HG02588 (cell line): ENCODE measurements at regions not wholly inside any gene's neighbourhood (a gene's known extent, or its start where the extent isn't known, plus 50 kb on each side); places are given as distances from the start of the nearest gene placed in this dataset.
A peak's percentile ranks its signal among the peaks of the same experiment; 100 is the strongest.
"Not testable (repeated sequence)": the region's sequence is repeated elsewhere in the genome, so short reads cannot be mapped to it uniquely, and the experiment has no call there.

Source experiments
- ATAC-seq: cut with Tn5 transposase; IDR thresholded peaks from one replicate; pipeline ENCODE4 v1.9.1; 2021; ENCODE audit warnings: mild to moderate bottlenecking, moderate library complexity; ENCODE audit not compliant: unreplicated experiment

DNA sequence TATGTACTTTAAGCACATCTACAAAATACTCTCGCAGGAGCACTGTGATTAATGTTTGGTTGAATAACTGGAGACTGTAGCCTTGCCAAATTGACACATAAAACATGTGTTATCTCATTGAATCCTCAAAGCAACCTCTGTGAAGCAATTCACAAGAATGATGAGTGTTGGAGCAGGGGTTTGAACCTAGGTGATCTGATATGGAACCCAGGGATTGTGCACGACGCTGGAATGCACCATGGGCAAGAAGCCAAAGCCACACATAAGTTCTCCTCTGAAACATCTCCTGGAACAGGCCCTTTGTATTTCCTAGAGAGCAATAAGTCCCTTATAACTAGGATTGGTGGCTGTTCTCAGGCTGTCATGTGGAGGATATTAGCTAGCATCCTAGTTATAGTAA, 124.6 kb upstream of the IVNS1ABP start:
- ATAC-seq, result no peak

- ATAC-seq, result no peak
Observed at GRCh38 chr1:185440877-185441276, 123.8 kb upstream of the IVNS1ABP start.

GRCh38 chr1:185439727-185440415, 122.8 kb upstream of the IVNS1ABP start:
- peak; percentile 74 for ATAC-seq

DNA sequence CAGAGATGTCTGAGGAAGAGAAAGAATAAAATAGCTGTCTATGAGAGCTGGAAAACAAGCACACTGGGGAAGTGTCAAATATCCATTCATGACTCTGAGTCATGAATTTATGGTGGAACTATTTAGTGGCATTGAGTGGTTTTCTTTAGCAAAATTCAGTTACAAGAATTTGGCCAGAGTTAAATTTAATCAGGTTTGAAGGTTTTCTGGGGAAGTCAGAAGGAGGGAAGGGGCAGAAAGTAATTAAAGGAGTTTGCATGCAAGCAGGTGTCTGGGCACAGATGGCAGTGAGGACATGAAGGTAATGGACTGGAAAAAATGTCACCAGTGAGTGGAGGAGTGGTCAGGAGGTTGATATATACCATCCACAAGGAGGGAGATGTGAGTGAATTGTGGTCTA, 121.9 kb upstream of the IVNS1ABP start:
- ATAC-seq, result no peak

DNA sequence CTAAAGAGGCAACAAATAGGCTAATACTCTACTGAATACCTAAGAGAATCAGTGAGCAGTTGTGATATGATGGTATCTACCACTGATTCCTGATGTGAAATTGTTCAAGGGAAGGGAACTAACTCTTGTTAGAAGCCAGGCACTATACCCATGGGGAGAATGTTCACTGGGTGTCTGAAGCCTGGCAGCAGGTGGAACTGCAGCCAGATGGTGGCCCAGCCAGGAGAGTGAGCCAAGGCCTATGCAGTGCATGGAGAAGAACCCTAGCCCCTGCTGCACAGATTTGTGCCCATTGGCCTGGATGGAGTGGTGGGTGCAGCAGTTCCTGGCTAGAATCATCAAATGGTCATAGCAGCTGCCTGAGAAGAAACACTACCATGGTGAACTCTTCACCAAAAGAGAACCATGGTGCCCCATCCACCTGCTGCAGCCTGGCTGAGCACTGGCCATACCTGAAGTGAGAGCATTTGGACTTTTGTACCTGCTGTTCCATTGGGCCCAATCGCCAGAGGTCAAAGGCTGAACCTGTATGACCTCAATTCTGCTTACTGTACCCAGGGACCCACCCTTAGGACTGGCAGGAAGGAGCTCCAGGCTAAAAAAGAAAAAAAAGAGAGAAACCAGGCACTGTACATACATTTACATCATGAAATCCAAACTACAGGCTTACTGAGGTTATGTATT, 118.8 kb upstream of the IVNS1ABP start:
- no peak for ATAC-seq

DNA sequence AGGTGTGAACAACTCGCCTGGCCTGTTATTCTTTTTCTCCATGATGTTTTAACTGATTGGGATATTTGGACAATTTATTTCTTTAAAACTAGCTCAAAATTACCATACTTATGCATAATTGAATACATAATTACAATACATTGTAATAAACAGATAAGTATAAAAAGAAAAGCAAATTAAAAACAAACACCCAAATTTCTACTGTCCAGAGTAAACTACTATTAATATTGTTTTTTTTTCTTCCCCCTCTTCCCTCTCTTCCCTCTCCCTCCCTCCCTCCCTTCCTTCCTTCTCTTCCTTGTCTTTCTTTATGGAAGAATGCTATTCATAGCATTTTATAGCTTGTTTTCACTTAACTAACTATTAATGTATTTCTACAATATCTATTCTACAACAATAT, 117.7 kb upstream of the IVNS1ABP start:
- ATAC-seq, result no peak

DNA sequence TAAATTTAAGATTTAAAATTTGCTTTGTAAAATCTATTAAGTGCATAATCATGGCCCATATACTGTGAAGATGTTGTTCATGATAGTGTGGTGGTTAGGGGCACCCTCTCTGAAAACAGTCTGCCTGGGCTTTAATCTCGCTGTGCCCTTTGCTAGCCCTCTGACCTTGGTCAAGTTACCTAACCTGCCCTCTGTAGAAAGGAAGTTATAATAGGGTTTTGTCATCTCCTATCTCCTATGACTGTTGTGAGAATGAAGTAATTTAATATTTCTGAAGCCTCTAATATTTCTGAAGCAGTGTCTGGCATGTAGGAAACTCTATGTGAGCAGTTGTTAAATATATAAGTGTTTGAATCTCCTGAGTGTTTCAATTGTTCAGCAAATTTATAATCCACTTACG, 116.6 kb upstream of the IVNS1ABP start:
- ATAC-seq, result no peak

- ATAC-seq, result no peak
Observed at GRCh38 chr1:185432948-185433347, 115.9 kb upstream of the IVNS1ABP start.

- ATAC-seq, result no peak
Observed at GRCh38 chr1:185431612-185432011, 114.6 kb upstream of the IVNS1ABP start.

- not testable (repeated sequence) for ATAC-seq
Observed at GRCh38 chr1:185429668-185430067, 112.6 kb upstream of the IVNS1ABP start.

- no peak for ATAC-seq
Observed at GRCh38 chr1:185427776-185428175, 110.7 kb upstream of the IVNS1ABP start.

- ATAC-seq, result no peak
Observed at GRCh38 chr1:185427264-185427663, 110.2 kb upstream of the IVNS1ABP start.

DNA sequence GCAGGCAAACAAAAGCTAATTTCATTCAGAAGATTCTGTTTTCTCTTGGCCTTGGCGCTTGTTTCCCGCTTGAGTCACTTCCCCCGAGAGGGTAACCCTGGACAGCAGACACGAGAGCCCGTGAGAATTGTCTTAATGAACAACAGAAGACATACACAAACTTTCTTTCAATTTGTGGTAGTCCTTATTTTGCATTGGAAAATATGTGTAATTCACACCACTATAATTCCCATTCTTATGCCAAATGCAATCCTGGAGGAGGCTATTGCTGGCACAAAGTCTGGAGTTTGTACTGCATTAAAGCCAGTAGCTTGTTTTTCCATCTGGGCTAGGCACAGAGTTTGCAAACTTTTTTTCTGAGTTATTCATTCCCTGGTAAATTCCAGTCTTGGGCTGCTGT, 109.8 kb upstream of the IVNS1ABP start:
- ATAC-seq, result no peak

GRCh38 chr1:185425163-185425562, 108.1 kb upstream of the IVNS1ABP start:
- ATAC-seq, result no peak

DNA sequence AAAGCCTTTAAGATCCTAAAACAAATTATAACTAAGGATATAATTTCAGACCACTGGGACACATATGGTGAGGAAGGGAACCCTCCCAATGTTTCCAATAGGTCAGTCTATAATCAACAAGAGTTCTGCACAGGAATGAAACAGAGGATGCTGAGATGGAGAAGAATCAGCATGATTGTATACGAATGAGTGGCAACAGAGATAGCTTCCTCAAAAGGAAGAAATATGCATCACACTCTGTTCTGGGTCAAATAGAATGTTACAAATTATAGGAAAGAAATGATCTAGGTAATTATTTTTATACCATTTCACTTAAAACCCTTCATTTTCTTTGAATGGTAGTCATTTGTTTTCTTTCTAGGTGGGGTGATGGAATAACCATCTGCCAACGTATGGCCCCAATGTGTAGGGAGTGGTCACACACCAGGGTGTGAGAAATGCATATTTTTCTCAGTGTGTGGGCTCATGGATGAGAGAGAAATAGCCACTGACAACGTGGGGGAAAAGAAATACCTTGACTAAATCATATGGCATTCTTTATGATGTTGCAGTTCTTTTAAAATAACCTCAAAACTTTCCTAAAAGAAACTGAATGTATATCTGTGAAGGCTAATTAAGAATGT, 104.6 kb upstream of the IVNS1ABP start:
- no peak for ATAC-seq

DNA sequence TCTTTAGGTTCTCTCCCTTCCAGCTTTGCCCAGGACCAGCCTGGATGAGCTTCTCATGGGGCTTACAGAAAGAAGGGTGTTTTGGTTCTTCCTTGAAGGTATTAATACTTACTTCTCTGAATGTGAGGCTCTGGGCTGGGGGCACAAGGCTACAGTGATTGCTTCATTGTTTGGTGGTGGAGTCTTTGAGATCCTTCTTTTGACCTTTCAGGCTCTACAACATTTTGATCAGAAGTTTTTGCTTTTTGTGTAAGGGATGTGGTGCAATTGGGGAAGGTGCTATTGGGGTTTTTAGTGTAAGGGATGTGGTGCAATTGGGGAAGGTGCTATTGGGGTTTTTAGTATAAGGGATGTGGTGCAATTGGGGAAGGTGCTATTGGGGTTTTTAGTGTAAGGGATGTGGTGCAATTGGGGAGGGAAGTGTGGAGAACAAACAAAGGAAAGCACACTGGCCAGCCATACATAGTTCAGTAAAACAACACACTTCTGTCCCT, 103.6 kb upstream of the IVNS1ABP start:
- no peak for ATAC-seq

GRCh38 chr1:185419718-185420117, 102.7 kb upstream of the IVNS1ABP start:
- no peak for ATAC-seq

DNA sequence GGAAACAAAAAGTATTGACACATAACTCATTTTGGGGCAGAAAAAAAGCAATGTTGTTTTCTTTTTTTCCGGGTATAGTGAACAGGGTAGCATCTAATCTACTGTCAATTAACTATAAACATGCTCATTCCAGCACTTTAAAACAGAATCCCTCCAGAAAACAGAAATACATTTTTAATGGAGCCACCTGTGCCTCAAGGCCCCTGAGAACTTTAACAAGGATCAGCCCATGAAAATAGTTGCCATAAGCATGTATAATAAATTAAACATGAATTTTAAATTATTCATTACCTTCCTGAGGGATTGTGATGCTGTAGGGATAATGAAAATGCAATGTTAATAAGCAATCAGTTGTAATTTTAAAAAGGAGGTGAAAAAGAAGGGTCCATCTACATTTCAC, 101.4 kb upstream of the IVNS1ABP start:
- ATAC-seq, result no peak

DNA sequence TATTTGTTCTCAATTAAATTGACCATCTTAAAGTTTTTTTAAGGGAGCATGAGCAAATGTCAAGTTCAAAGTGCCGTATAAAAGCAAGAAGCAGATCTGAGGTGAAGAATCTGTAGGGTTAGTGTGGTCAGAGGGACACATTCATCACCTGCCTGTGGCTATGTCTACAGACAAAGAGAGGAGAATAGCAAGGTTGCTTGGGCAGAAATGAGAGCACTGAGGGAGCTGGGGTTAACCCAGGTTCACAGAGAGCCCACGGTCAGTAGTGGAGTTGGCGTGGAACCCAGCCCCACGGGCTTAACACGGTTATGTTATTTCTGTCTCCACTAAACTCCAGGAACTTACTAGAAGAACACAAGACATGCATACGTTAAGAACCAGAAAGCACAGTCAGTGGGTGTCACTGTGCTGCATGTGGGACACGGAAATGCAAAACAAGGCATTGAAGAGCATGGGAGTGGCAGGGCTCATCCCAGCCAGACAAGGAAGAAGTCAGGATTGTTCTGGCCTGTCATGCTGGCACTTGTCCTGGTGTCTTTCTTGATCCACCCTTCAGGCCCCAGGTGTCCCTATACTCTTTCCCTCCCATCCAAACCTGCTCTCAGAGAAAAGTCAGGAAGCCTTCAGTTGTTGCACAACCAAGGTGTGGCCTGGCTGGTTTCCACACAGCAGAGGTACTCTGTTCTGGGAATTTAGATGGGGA, 95.5 kb upstream of the IVNS1ABP start:
- no peak for ATAC-seq

DNA sequence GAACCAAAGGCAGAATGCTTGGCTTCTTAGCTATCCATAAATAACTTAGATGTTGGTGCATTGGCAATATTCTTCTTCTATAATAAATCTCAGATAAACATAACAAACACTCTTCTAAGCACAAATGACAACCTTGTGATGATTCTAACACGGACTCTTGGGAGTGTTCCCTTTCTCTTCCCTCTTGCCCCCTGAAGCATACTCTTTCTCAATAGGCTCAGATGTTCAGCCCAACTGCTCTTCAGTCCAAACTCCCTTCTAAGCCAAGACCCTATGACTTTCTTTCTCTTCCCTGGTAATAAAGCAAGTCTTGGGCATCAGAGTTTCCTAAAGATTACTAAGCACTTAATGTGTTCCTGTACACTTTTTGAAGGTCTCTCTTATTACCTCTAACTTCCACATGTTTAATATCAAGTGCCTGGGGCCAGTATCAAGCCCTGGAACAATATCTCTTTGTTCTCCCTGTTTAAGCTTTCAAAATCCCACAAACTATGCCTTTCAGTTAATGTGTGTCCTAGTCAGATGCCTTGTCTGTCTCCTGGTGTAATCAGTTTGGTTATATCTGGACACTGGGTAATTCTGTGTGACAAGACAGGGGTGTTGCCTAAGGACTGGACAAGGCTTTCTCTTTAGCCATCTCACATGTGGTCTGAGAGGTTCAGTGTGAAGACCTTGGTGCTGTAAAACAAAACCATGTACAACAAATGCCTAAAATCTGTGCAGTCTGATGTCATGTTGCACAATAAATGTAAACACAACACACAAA, 92.9 kb upstream of the IVNS1ABP start:
- no peak for ATAC-seq

GRCh38 chr1:185409345-185409744, 92.3 kb upstream of the IVNS1ABP start:
- no peak for ATAC-seq
